ENCODE measurements at regions not wholly inside any gene's neighbourhood (a gene's known extent, or its start where the extent isn't known, plus 50 kb on each side); places are given as distances from the start of the nearest gene placed in this dataset.

GRCh38 chr11:97610854-97611253 lies 1221.0 kb downstream of the JRKL start:
- Histone ChIP-seq H3K27ac (no peak overlapping the region), H3K79me2 (ENCODE audit: low read depth) (no peaks in the 10 kb centered on the region), H3K9ac (no peak overlapping the region), H2AFZ (replicated peaks) (no peak overlapping the region), H3F3A (ENCODE audit: low read depth) (no peaks in the 10 kb centered on the region), H3K4me1 (no peaks in the 10 kb centered on the region), H3K27me3 (no peaks in the 10 kb centered on the region), H3K9me3 (ENCODE audit: low read depth) (no peaks in the 10 kb centered on the region), H4K20me1 (ENCODE audit: low read depth) (no peaks in the 10 kb centered on the region), H3K4me3 (no peak overlapping the region), H3K4me2 (no peak overlapping the region), H3K36me3 (no peaks in the 10 kb centered on the region)
- no peak overlapping the region for H3K4me3 Mint-ChIP-seq
- peaks cover 9% of the 10 kb centered on the region for H3K9me3 Mint-ChIP-seq
- DNase-seq (ENCODE audit: low spot score) = no peak
- no peaks in the 10 kb centered on the region for H3K36me3 Mint-ChIP-seq
- H3K4me1 Mint-ChIP-seq = no peaks in the 10 kb centered on the region
- no peak overlapping the region for H3K27ac Mint-ChIP-seq
- H3K27me3 Mint-ChIP-seq (ENCODE audit: insufficient read depth, low read depth) = peaks cover 10% of the 10 kb centered on the region
- no peak for TF ChIP-seq CTCF (IDR thresholded peaks at IDR 0.05)
- TF ChIP-seq EZH2 (IDR thresholded peaks at IDR 0.05) = no peak
- no peak for TF ChIP-seq EZH2phosphoT487 (IDR thresholded peaks at IDR 0.05)

- Histone ChIP-seq H3F3A (ENCODE audit: low read depth) (no peaks in the 10 kb centered on the region), H3K4me3 (no peak overlapping the region), H3K9me3 (ENCODE audit: low read depth) (no peaks in the 10 kb centered on the region), H4K20me1 (ENCODE audit: low read depth) (no peaks in the 10 kb centered on the region), H2AFZ (replicated peaks) (no peak overlapping the region), H3K36me3 (no peaks in the 10 kb centered on the region), H3K27ac (no peak overlapping the region), H3K27me3 (no peaks in the 10 kb centered on the region), H3K9ac (no peak overlapping the region), H3K4me2 (no peak overlapping the region), H3K4me1 (no peaks in the 10 kb centered on the region), H3K79me2 (ENCODE audit: low read depth) (no peaks in the 10 kb centered on the region)
- H3K36me3 Mint-ChIP-seq = no peaks in the 10 kb centered on the region
- H3K27ac Mint-ChIP-seq = no peak overlapping the region
- TF ChIP-seq CTCF (IDR thresholded peaks at IDR 0.05) = no peak
- no peak for TF ChIP-seq EZH2phosphoT487 (IDR thresholded peaks at IDR 0.05)
- TF ChIP-seq EZH2 (IDR thresholded peaks at IDR 0.05) = no peak
- no peak for DNase-seq (ENCODE audit: low spot score)
- H3K4me1 Mint-ChIP-seq = no peaks in the 10 kb centered on the region
- peaks cover 10% of the 10 kb centered on the region for H3K27me3 Mint-ChIP-seq (ENCODE audit: insufficient read depth, low read depth)
- no peak overlapping the region for H3K4me3 Mint-ChIP-seq
- peaks cover 9% of the 10 kb centered on the region for H3K9me3 Mint-ChIP-seq
Measured at GRCh38 chr11:97611345-97611744, 1221.5 kb downstream of the JRKL start.

- Histone ChIP-seq H3K9ac (no peak overlapping the region), H3K4me2 (no peak overlapping the region), H3K36me3 (no peaks in the 10 kb centered on the region), H3K4me1 (no peaks in the 10 kb centered on the region), H2AFZ (replicated peaks) (no peak overlapping the region), H3K79me2 (ENCODE audit: low read depth) (no peaks in the 10 kb centered on the region), H3F3A (ENCODE audit: low read depth) (no peaks in the 10 kb centered on the region), H3K27ac (no peak overlapping the region), H4K20me1 (ENCODE audit: low read depth) (no peaks in the 10 kb centered on the region), H3K4me3 (no peak overlapping the region), H3K27me3 (no peaks in the 10 kb centered on the region), H3K9me3 (ENCODE audit: low read depth) (no peaks in the 10 kb centered on the region)
- no peak for TF ChIP-seq CTCF (IDR thresholded peaks at IDR 0.05)
- Mint-ChIP-seq H3K36me3 (no peaks in the 10 kb centered on the region), H3K4me1 (no peaks in the 10 kb centered on the region), H3K4me3 (no peak overlapping the region), H3K9me3 (peaks cover 6% of the 10 kb centered on the region), H3K27me3 (ENCODE audit: insufficient read depth, low read depth) (peaks cover 7% of the 10 kb centered on the region), H3K27ac (no peak overlapping the region)
- no peak for DNase-seq (ENCODE audit: low spot score)
Measured at GRCh38 chr11:97614606-97615005, 1224.8 kb downstream of the JRKL start.

- Histone ChIP-seq H3K9ac (no peak overlapping the region), H3K9me3 (ENCODE audit: low read depth) (no peaks in the 10 kb centered on the region), H3F3A (ENCODE audit: low read depth) (no peaks in the 10 kb centered on the region), H3K79me2 (ENCODE audit: low read depth) (no peaks in the 10 kb centered on the region), H3K27me3 (no peaks in the 10 kb centered on the region), H3K4me3 (no peak overlapping the region), H3K36me3 (no peaks in the 10 kb centered on the region), H3K4me2 (no peak overlapping the region), H3K27ac (no peak overlapping the region), H2AFZ (replicated peaks) (no peak overlapping the region), H4K20me1 (ENCODE audit: low read depth) (no peaks in the 10 kb centered on the region), H3K4me1 (no peaks in the 10 kb centered on the region)
- Mint-ChIP-seq H3K9me3 (peaks cover 6% of the 10 kb centered on the region), H3K4me1 (no peaks in the 10 kb centered on the region), H3K27me3 (ENCODE audit: insufficient read depth, low read depth) (peaks cover 4% of the 10 kb centered on the region), H3K36me3 (no peaks in the 10 kb centered on the region), H3K27ac (no peak overlapping the region), H3K4me3 (no peak overlapping the region)
- TF ChIP-seq EZH2 (IDR thresholded peaks at IDR 0.05) = no peak
- no peak for TF ChIP-seq EZH2phosphoT487 (IDR thresholded peaks at IDR 0.05)
- no peak for TF ChIP-seq CTCF (IDR thresholded peaks at IDR 0.05)
- no peak for DNase-seq (ENCODE audit: low spot score)
Measured at GRCh38 chr11:97615546-97615945, 1225.7 kb downstream of the JRKL start.
